PC-9 (cell line): ENCODE measurements at regions not wholly inside any gene's neighbourhood (a gene's known extent, or its start where the extent isn't known, plus 50 kb on each side); places are given as distances from the start of the nearest gene placed in this dataset.
"Not testable (repeated sequence)": the region's sequence is repeated elsewhere in the genome, so short reads cannot be mapped to it uniquely, and the experiment has no call there.

Source experiments
- BruUV-seq: library from RNA; stranded (reverse); fragments of 400-500 nt; replicated peaks from 2 replicates; lab custom pipeline; 2021; lab: Mats Ljungman, UMichigan
- CTCF ChIA-PET: fragments of 300-600 bp; sonication (Branson Sonifier 250); formaldehyde crosslinking; loops from one replicate; lab custom pipeline; 2022; ENCODE audit warnings: antibody characterized with exemption; lab: Charles Lee
- POLR2A ChIA-PET: fragments of 300-600 bp; sonication (Branson Sonifier 250); formaldehyde crosslinking; loops from one replicate; lab custom pipeline; 2022; ENCODE audit warnings: antibody characterized with exemption; ENCODE audit not compliant: unreplicated experiment; lab: Charles Lee
- DNase-seq, 2 experiments: peaks; one replicate each; pipeline versions ENCODE4 v3.0.0 to v3.0.0-alpha.2; 2015 to 2022; ENCODE audit warnings: mixed read lengths in 1 of 2
- H2AFZ ChIP-seq: fragments of 200-600 bp; sonication (generic); 2 replicates; pipeline ENCODE4 v1.8.1; 2017; ENCODE audit warnings: antibody characterized with exemption
- H3F3A ChIP-seq: fragments of 200-600 bp; sonication (generic); 2 replicates; pipeline ENCODE4 v1.8.1; 2017; ENCODE audit warnings: antibody characterized with exemption, mild to moderate bottlenecking, low read depth; ENCODE audit not compliant: insufficient read depth
- H3K27ac ChIP-seq: fragments of 200-600 bp; sonication (generic); 2 replicates; pipeline ENCODE4 v1.6.1; 2016; ENCODE audit warnings: mixed run types
- H3K27me3 ChIP-seq: fragments of 200-600 bp; sonication (generic); 2 replicates; pipeline ENCODE4 v1.6.1; 2016; ENCODE audit warnings: low read depth, mixed run types; ENCODE audit not compliant: insufficient read depth
- H3K36me3 ChIP-seq: fragments of 200-600 bp; sonication (generic); 2 replicates; pipeline ENCODE4 v1.6.1; 2016; ENCODE audit warnings: low read depth, mixed run types
- H3K4me1 ChIP-seq: fragments of 200-600 bp; sonication (generic); replicated peaks from 2 replicates; pipeline ENCODE4 v1.6.1; 2016; ENCODE audit warnings: mixed run types; ENCODE audit not compliant: insufficient read depth
- H3K4me2 ChIP-seq: fragments of 200-600 bp; sonication (generic); 2 replicates; pipeline ENCODE4 v1.6.1; 2017; ENCODE audit warnings: mixed run types
- H3K4me3 ChIP-seq: fragments of 200-600 bp; sonication (generic); 2 replicates; pipeline ENCODE4 v1.6.1; 2016; ENCODE audit warnings: mixed run types
- H3K79me2 ChIP-seq: fragments of 200-600 bp; sonication (generic); 2 replicates; pipeline ENCODE4 v1.6.1; 2017; ENCODE audit warnings: low read depth, mixed run types
- H3K9me2 ChIP-seq: fragments of 200-600 bp; sonication (generic); 2 replicates; pipeline ENCODE4 v1.8.1; 2017; ENCODE audit warnings: mild to moderate bottlenecking; ENCODE audit not compliant: insufficient read depth
- H3K9me3 ChIP-seq: fragments of 200-600 bp; sonication (generic); 2 replicates; pipeline ENCODE4 v1.8.1; 2016; ENCODE audit warnings: low read depth; ENCODE audit not compliant: insufficient read depth
- H4K20me1 ChIP-seq: fragments of 200-600 bp; sonication (generic); 2 replicates; pipeline ENCODE4 v1.8.1; 2017; ENCODE audit not compliant: insufficient read depth
- EZH2 ChIP-seq: fragments of 200-600 bp; sonication (generic); IDR thresholded peaks from 2 replicates; pipeline ENCODE4 v1.8.0; 2017; ENCODE audit warnings: antibody characterized with exemption, low read depth
- intact Hi-C: fragments of 100-400 bp; cut with micrococcal nuclease; formaldehyde crosslinking; loops from one replicate; pipeline ENCODE4 v1.10.0; 2022; ENCODE audit not compliant: unreplicated experiment
- TF ChIP-seq, protein P1 (sequence below): fragments of 200-600 bp; sonication (generic); conservative IDR thresholded peaks from 2 replicates; pipeline ENCODE4 v1.6.1; 2017; ENCODE audit warnings: mixed run types, antibody characterized with exemption, mild to moderate bottlenecking, moderate library complexity

DNA sequence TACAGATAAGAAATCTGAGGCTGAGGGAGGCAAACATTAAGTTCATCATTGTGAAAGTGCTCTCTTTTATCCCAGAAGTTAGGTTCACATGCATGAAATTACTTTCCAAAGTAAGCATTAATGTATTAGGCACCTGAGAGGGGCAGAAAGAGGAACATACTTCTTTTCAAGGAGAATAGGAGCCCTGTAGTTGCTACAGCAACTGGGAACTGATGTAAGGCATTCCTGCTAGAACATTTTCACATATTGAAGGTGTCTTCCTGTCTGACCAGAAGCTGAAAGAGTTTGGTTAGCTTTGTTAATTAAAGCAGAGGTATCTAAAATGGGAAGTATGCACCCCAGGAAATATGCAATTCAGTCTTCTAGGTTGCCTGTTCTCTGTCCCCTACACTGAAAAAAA is 65.5 kb upstream of the ZBTB20 start:
- no peaks in the 10 kb centered on the region for H3K27me3 ChIP-seq
- POLR2A ChIA-PET = no interaction called here
- no peak overlapping the region for H2AFZ ChIP-seq
- no peak overlapping the region for H3K4me2 ChIP-seq
- H3K4me1 ChIP-seq = no peaks in the 10 kb centered on the region
- H3K4me3 ChIP-seq = no peak overlapping the region
- DNase-seq = no peak
- no peaks in the 10 kb centered on the region for H3K79me2 ChIP-seq
- no peaks in the 10 kb centered on the region for H3F3A ChIP-seq
- no peaks in the 10 kb centered on the region for H3K36me3 ChIP-seq
- H4K20me1 ChIP-seq = no peaks in the 10 kb centered on the region
- H3K9me2 ChIP-seq = no peaks in the 10 kb centered on the region
- no TSS peak for BruUV-seq
- intact Hi-C loops = no loop called here
- CTCF ChIA-PET = no interaction called here
- no peak for TF ChIP-seq EZH2
- TF ChIP-seq, protein P1, sequence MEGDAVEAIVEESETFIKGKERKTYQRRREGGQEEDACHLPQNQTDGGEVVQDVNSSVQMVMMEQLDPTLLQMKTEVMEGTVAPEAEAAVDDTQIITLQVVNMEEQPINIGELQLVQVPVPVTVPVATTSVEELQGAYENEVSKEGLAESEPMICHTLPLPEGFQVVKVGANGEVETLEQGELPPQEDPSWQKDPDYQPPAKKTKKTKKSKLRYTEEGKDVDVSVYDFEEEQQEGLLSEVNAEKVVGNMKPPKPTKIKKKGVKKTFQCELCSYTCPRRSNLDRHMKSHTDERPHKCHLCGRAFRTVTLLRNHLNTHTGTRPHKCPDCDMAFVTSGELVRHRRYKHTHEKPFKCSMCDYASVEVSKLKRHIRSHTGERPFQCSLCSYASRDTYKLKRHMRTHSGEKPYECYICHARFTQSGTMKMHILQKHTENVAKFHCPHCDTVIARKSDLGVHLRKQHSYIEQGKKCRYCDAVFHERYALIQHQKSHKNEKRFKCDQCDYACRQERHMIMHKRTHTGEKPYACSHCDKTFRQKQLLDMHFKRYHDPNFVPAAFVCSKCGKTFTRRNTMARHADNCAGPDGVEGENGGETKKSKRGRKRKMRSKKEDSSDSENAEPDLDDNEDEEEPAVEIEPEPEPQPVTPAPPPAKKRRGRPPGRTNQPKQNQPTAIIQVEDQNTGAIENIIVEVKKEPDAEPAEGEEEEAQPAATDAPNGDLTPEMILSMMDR = no peak
- H3K9me3 ChIP-seq = no peaks in the 10 kb centered on the region
- no peak overlapping the region for H3K27ac ChIP-seq

DNA sequence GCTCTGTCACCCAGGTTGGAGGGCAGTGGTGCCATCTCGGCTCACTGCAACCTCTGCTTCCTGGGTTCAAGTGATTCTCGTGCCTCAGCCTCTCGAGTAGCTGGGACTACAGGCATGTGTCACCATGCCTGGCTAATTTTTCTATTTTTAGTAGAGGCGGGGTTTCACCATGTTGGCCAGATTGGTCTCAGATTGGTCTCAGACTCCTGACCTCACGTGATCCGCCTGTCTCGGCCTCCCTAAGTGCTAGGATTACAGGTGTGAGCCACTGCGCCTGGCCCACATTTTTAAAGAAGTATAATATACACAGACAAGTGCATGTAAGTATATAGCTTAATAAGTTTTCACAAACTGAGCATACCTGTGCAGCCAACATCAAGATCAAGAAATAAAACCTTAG is 66.0 kb upstream of the ZBTB20 start:
- H3K4me1 ChIP-seq, intact Hi-C loops, H3K4me2 ChIP-seq, H3K9me2 ChIP-seq, CTCF ChIA-PET, H3K27ac ChIP-seq, POLR2A ChIA-PET, H3K36me3 ChIP-seq, H4K20me1 ChIP-seq, H3K4me3 ChIP-seq, BruUV-seq, H3F3A ChIP-seq, H3K9me3 ChIP-seq, H3K27me3 ChIP-seq, H2AFZ ChIP-seq, DNase-seq, H3K79me2 ChIP-seq: not testable (repeated sequence)

DNA sequence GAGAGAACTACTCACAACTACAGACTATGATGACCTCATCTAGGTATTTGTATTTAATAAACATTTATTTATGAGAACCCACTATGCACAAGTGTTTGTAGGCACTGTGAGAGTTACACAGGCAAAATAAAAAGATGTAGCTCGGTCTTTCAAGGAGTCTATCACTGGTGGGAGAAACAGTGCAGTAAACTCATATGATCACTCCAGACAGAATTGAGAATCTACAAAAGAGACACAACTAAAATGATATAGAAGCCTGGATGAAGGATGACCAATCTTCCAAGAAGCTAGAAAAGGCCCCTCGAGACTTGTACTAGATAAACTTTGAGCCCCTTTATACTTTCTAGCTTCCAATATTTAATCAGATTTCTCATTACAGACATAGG is 70.2 kb upstream of the ZBTB20 start:
- no TSS peak for BruUV-seq
- TF ChIP-seq EZH2 = no peak
- TF ChIP-seq, protein P1 = no peak
- no peak overlapping the region for H3K4me2 ChIP-seq

More for the DNA sequence above, 70.2 kb upstream of the ZBTB20 start:
- CTCF ChIA-PET = interaction anchor here (0.6 to 1.4 kb wide), 4 partner anchors 71 to 600 kb away, joined by 3 to 5 read pairs (median 4); partner anchors contain the start of gene ZBTB20
- Histone ChIP-seq H3K4me1 (peaks cover 7% of the 10 kb centered on the region), H3K36me3 (no peaks in the 10 kb centered on the region), H3K4me3 (no peak overlapping the region), H3F3A (no peaks in the 10 kb centered on the region), H4K20me1 (no peaks in the 10 kb centered on the region), H3K9me2 (no peaks in the 10 kb centered on the region), H3K27ac (no peak overlapping the region), H3K79me2 (no peaks in the 10 kb centered on the region), H3K9me3 (no peaks in the 10 kb centered on the region), H3K27me3 (no peaks in the 10 kb centered on the region), H2AFZ (no peak overlapping the region)
- intact Hi-C loops = loop anchor here (1.0 kb wide), 4 partner anchors 476 to 602 kb away; no protein-coding TSS in a partner anchor
- no peak for DNase-seq
- POLR2A ChIA-PET = no interaction called here
